GM19025 (cell line): ENCODE measurements at regions not wholly inside any gene's neighbourhood (a gene's known extent, or its start where the extent isn't known, plus 50 kb on each side); places are given as distances from the start of the nearest gene placed in this dataset.

Experiments
- ATAC-seq: cut with Tn5 transposase; IDR thresholded peaks from one replicate; pipeline ENCODE4 v1.9.1; 2021; ENCODE audit warnings: mild to moderate bottlenecking, low read depth, moderate library complexity; ENCODE audit not compliant: unreplicated experiment

- ATAC-seq: no peak
These were observed 79.1 kb downstream of the TRIB2 start for GRCh38 chr2:12795851-12796250.

- no peak for ATAC-seq
These were observed 79.9 kb downstream of the TRIB2 start for GRCh38 chr2:12796657-12797056.

- no peak for ATAC-seq
These were observed 81.1 kb downstream of the TRIB2 start for GRCh38 chr2:12797815-12798214.

- no peak for ATAC-seq
These were observed 86.9 kb downstream of the TRIB2 start for GRCh38 chr2:12803607-12804006.

- ATAC-seq: no peak
These were observed 87.5 kb downstream of the TRIB2 start for GRCh38 chr2:12804091-12804856.

GRCh38 chr2:12805033-12805432 lies 88.3 kb downstream of the TRIB2 start:
- ATAC-seq: no peak

- no peak for ATAC-seq
These were observed 90.0 kb downstream of the TRIB2 start for GRCh38 chr2:12806549-12807242.

- no peak for ATAC-seq
These were observed 91.4 kb downstream of the TRIB2 start for GRCh38 chr2:12807907-12808810.

GRCh38 chr2:12809526-12809925 lies 92.8 kb downstream of the TRIB2 start:
- no peak for ATAC-seq

- no peak for ATAC-seq
These were observed 95.2 kb downstream of the TRIB2 start for GRCh38 chr2:12811916-12812315.

GRCh38 chr2:12813166-12813565 lies 96.4 kb downstream of the TRIB2 start:
- no peak for ATAC-seq

- ATAC-seq: no peak
These were observed 99.9 kb downstream of the TRIB2 start for GRCh38 chr2:12816379-12817306.

- ATAC-seq: no peak
These were observed 101.1 kb downstream of the TRIB2 start for GRCh38 chr2:12817870-12818269.

GRCh38 chr2:12818416-12819102 lies 101.8 kb downstream of the TRIB2 start:
- no peak for ATAC-seq

- ATAC-seq: no peak
These were observed 102.4 kb downstream of the TRIB2 start for GRCh38 chr2:12819103-12819475.

GRCh38 chr2:12819721-12820120 lies 103.0 kb downstream of the TRIB2 start:
- no peak for ATAC-seq

GRCh38 chr2:12821656-12822055 lies 104.9 kb downstream of the TRIB2 start:
- ATAC-seq: no peak

GRCh38 chr2:12824351-12824777 lies 107.6 kb downstream of the TRIB2 start:
- no peak for ATAC-seq

GRCh38 chr2:12824778-12825379 lies 108.1 kb downstream of the TRIB2 start:
- ATAC-seq: no peak
